ENCODE measurements at regions not wholly inside any gene's neighbourhood (a gene's known extent, or its start where the extent isn't known, plus 50 kb on each side); places are given as distances from the start of the nearest gene placed in this dataset.

GRCh38 chr15:62684123-62684808, 358.3 kb upstream of the TPM1 start:
- Mint-ChIP-seq H3K27ac (no peak overlapping the region), H3K4me3 (no peak overlapping the region), H3K4me1 (no peaks in the 10 kb centered on the region), H3K27me3 (peaks cover 2% of the 10 kb centered on the region), H3K36me3 (ENCODE audit: low read depth) (no peaks in the 10 kb centered on the region), H3K9me3 (peaks cover 4% of the 10 kb centered on the region)
- TF ChIP-seq CTCF (IDR thresholded peaks at IDR 0.05), result no peak
- ATAC-seq (ENCODE audit: low read depth) (no peak), DNase-seq (no peak)
- intact Hi-C loops (cut with micrococcal nuclease), result no loop called here
- ChIA-PET POLR2A (no interaction called here), CTCF (no interaction called here)

GRCh38 chr15:62691008-62691407, 351.5 kb upstream of the TPM1 start:
- ChIA-PET POLR2A (no interaction called here), CTCF (no interaction called here)
- Mint-ChIP-seq H3K9me3 (no peaks in the 10 kb centered on the region), H3K27me3 (peaks cover 3% of the 10 kb centered on the region), H3K27ac (no peak overlapping the region), H3K4me1 (no peaks in the 10 kb centered on the region), H3K36me3 (ENCODE audit: low read depth) (no peaks in the 10 kb centered on the region), H3K4me3 (no peak overlapping the region)
- no peak for DNase-seq
- ATAC-seq (ENCODE audit: low read depth), result no peak
- intact Hi-C loops (cut with micrococcal nuclease), result no loop called here
- TF ChIP-seq CTCF (IDR thresholded peaks at IDR 0.05), result no peak

- no peak overlapping the region for H3K4me3 Mint-ChIP-seq
- no peaks in the 10 kb centered on the region for H3K9me3 Mint-ChIP-seq
- no peak overlapping the region for H3K27ac Mint-ChIP-seq
- intact Hi-C loops (cut with micrococcal nuclease), result no loop called here
- POLR2A ChIA-PET, result no interaction called here
- H3K4me1 Mint-ChIP-seq, result no peaks in the 10 kb centered on the region
- no peak for ATAC-seq (ENCODE audit: low read depth)
- no peak for DNase-seq
- no peaks in the 10 kb centered on the region for H3K27me3 Mint-ChIP-seq
- CTCF ChIA-PET, result no interaction called here
- no peak for TF ChIP-seq CTCF (IDR thresholded peaks at IDR 0.05)
- no peaks in the 10 kb centered on the region for H3K36me3 Mint-ChIP-seq (ENCODE audit: low read depth)
Observed at GRCh38 chr15:62697636-62698035, 344.9 kb upstream of the TPM1 start.

GRCh38 chr15:62698646-62699045, 343.9 kb upstream of the TPM1 start:
- Mint-ChIP-seq H3K27me3 (no peaks in the 10 kb centered on the region), H3K36me3 (ENCODE audit: low read depth) (no peaks in the 10 kb centered on the region), H3K9me3 (no peaks in the 10 kb centered on the region), H3K4me3 (no peak overlapping the region), H3K4me1 (no peaks in the 10 kb centered on the region), H3K27ac (no peak overlapping the region)
- intact Hi-C loops (cut with micrococcal nuclease), result no loop called here
- POLR2A ChIA-PET, result no interaction called here
- ATAC-seq (ENCODE audit: low read depth), result no peak
- TF ChIP-seq CTCF (IDR thresholded peaks at IDR 0.05), result no peak
- no peak for DNase-seq
- CTCF ChIA-PET, result no interaction called here

- POLR2A ChIA-PET, result no interaction called here
Observed at GRCh38 chr15:62706317-62706716, 336.2 kb upstream of the TPM1 start.

More at GRCh38 chr15:62706317-62706716, 336.2 kb upstream of the TPM1 start:
- intact Hi-C loops (cut with micrococcal nuclease), result no loop called here
- ATAC-seq (ENCODE audit: low read depth) (no peak), DNase-seq (no peak)
- Mint-ChIP-seq H3K9me3 (no peaks in the 10 kb centered on the region), H3K27ac (no peak overlapping the region), H3K4me3 (no peak overlapping the region), H3K36me3 (ENCODE audit: low read depth) (no peaks in the 10 kb centered on the region), H3K27me3 (no peaks in the 10 kb centered on the region), H3K4me1 (no peaks in the 10 kb centered on the region)
- no peak for TF ChIP-seq CTCF (IDR thresholded peaks at IDR 0.05)
- CTCF ChIA-PET, result no interaction called here
